GM21723 (cell line): ENCODE measurements at regions not wholly inside any gene's neighbourhood (a gene's known extent, or its start where the extent isn't known, plus 50 kb on each side); places are given as distances from the start of the nearest gene placed in this dataset.

ENCODE experiments used
- ATAC-seq: cut with Tn5 transposase; IDR thresholded peaks from one replicate; pipeline ENCODE4 v1.9.1; 2021; ENCODE audit warnings: mild to moderate bottlenecking, moderate library complexity; ENCODE audit not compliant: unreplicated experiment

DNA sequence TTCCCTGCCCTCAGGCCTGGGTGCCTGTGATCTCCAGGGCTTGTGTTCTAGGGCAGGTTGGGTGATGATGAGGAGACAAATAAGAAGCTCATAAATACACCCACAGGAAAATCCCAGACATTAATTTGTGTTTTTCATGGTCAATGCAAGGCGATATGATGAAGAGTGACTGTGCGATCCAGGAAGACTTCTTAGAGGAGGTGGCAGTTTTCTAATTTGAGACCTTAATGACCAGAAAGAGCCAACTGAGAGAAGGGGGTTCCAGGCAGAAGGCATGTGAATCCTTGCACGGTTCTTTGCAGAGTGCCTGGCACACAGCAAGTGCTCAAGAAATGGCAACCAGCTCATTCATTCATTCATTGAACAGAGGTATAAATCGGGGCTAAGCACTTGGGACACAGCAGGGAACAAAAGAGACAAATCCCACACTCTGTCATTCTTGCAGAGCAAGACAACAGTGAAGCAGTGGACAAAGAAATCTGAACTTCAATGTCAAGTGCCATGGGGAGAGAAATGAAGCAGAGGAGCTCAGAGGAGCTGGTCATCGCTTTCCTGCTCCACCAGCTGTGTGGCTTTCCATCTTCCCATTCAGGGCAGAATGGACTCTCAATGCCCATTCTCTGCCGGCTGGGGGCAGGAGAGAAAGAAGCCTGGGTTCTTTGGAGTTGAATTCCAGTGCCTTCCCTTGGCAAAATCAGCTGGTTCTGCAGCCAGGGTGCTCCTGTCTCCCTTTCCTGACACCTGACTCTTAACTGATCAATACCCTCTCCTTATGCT, 128.3 kb downstream of the AACS start:
- no peak for ATAC-seq

- no peak for ATAC-seq
These were observed 129.0 kb downstream of the AACS start for GRCh38 chr12:125194163-125194773.

GRCh38 chr12:125194987-125195386, 129.8 kb downstream of the AACS start:
- no peak for ATAC-seq

- ATAC-seq, result no peak
These were observed 132.1 kb downstream of the AACS start for GRCh38 chr12:125197326-125197725.

- ATAC-seq, result no peak
These were observed 133.4 kb downstream of the AACS start for GRCh38 chr12:125198652-125199051.

- no peak for ATAC-seq
These were observed 135.9 kb downstream of the AACS start for GRCh38 chr12:125201090-125201489.

DNA sequence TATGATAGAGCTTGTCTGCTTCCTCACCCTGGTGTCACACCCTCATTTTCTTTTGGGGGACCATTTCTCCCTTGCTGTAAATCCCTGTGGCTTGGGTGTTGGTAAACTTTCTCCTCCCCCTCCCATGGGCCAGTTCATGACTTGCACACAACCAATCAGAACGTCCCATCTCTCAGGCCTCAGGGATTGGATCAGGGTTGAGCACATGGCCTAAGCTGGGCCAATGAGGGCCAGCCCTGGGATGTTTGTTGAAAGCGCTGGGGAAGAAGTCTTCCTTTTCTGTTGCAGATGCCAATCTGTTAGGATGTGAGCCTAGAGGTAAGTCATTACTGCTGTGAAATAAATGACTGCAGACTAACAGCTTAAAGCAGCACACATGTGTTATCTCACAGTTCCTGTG, 136.7 kb downstream of the AACS start:
- no peak for ATAC-seq

DNA sequence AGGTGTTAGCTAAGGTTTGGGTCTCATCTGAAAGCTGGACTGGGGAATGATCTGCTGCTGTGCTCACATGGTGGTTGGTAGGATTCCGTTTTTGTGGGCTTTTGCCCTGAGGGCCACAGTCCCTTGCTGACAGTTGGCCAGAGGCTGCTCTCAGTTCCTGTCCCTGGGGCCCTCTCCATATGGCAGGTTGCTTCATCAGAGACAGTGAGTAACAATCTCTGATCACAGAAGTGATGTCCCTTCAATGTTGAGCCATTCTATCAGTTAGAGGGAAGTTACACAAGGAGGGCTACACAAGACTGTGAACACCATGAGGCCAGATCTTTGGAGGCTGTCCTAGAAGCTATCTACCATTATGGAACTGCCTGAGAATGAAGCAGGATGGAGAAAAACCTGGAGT, 137.2 kb downstream of the AACS start:
- ATAC-seq, result no peak

- no peak for ATAC-seq
These were observed 138.0 kb downstream of the AACS start for GRCh38 chr12:125203145-125203765.

- ATAC-seq, result no peak
These were observed 140.2 kb downstream of the AACS start for GRCh38 chr12:125205386-125205785.

- ATAC-seq, result no peak
These were observed 141.5 kb downstream of the AACS start for GRCh38 chr12:125206711-125207110.

- no peak for ATAC-seq
These were observed 143.1 kb downstream of the AACS start for GRCh38 chr12:125208334-125208733.

DNA sequence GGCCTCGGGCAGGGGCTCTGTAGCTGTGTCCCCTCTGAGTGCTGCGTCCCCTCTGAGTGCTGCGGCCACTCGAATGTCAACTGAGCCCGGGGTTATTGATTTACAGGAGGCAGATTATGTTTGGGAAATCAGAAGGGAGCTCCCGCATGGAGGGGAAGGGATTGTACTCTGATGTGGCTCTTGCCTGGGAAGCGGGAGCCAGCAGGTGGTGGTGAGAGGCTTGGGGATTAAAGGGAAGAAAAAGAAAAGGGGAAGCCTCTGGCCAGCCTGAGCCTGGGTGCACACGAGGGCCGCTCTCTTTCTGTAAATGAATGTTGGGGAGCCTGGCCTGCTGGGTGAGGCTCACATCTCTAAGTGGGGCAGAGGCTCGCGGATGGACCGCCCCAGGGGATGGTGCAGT, 143.7 kb downstream of the AACS start:
- ATAC-seq, result no peak

DNA sequence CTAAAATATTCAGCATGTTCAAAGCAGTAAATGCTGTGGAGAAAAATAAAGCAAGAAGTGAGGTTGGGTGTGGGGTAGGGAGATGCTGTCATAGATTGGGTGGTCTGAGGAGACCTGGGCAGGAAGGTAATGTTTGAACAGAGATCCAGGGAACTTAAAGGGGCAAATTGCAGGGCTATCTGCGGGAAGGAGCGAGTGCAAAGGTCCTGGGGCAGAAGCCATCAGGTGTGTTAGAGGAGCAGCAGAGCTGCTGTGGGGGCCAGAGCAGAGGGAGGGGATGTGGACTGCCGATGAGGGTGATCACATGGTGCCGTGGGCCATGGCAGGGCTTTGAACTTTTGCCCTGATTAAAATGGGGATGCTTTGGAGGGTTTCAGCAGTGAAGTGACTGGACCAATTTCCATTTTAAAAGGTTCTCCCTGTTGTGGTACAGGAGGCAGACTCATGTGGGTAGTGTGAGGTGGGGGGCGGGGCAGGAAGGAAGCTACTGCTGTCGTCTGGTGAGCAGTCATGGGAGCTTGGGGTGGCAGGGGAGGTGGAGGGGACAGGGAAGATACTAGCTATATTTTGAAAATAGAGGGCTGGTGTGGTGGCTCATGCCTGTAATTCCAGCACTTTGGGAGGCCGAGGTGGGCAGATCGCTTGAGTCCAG, 145.0 kb downstream of the AACS start:
- no peak for ATAC-seq

DNA sequence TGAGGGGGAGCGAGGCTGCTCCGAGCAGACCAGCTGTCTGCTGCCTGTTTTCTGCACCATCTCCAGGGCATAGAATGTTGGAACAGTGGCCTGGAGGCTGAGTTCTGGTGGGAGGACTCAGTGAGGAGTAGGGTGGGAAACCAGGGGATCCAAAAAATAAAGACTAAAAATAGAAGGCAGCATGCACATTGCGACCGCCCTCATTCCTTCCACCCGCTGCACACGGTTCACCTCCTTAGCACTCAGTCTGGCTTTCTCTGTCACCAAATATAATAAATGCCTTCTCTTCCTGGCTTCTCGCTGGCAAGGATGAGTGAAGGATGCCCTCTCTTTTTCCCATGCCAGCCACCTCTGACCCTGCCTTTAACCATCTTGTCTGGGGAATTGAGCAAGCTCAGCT, 146.2 kb downstream of the AACS start:
- no peak for ATAC-seq

DNA sequence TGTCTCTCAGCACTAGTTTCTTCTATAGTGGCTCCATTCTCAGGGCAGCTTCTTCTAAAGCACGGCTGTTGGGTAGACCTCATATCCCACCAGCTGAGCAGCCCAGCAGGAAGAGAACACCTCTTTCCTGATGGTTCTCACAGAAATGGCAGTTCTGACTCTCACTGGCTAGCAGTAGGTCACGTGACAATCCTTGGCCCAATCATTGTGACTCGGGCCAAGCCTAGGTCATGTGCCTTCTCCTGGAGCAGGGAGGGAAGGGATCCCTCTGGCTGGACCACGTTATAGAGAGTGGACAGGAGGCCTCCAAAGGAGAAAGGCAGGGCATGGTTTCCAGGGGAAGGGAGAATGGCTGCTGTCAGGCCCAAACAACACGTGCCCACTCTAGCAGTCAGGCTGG, 149.1 kb downstream of the AACS start:
- ATAC-seq, result no peak

GRCh38 chr12:125216756-125217155, 151.5 kb downstream of the AACS start:
- ATAC-seq, result no peak

DNA sequence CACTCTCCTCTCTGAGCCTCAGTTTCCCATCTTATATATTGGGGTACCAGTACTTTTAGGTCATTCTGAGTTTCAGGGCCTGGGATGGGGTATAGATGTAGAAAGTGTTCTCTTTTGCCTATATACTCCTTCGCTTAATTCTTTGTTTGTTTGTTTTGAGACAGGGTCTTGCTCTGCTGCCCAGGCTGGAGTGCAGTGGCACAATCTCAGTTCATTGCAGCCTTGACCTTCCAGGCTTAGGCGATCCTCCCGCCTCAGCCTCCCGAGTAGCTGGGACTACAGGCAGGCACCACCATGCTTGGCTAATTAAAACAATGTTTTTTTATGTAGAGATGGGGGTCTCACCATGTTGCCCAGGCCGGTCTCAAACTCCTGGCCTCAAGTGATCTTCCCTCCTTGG, 152.1 kb downstream of the AACS start:
- no peak for ATAC-seq

DNA sequence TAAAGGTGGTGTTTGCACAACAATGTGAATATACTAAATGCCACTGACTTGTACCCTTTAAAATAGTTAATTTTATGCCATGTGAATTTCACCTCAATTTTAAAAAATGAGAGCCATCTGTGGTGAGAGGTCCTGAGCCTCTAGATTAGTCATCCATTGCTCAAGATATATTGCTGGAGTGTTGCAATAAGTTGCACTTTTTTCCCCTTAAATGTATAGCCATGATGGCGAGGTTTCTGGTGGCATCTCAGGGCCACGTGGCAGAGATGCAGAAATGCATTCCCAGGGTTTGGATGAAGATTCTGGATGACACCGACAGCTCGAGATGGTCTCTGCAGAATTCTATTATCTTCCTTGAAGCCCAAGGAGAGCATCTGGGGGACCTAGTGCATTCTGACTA, 153.7 kb downstream of the AACS start:
- no peak for ATAC-seq

DNA sequence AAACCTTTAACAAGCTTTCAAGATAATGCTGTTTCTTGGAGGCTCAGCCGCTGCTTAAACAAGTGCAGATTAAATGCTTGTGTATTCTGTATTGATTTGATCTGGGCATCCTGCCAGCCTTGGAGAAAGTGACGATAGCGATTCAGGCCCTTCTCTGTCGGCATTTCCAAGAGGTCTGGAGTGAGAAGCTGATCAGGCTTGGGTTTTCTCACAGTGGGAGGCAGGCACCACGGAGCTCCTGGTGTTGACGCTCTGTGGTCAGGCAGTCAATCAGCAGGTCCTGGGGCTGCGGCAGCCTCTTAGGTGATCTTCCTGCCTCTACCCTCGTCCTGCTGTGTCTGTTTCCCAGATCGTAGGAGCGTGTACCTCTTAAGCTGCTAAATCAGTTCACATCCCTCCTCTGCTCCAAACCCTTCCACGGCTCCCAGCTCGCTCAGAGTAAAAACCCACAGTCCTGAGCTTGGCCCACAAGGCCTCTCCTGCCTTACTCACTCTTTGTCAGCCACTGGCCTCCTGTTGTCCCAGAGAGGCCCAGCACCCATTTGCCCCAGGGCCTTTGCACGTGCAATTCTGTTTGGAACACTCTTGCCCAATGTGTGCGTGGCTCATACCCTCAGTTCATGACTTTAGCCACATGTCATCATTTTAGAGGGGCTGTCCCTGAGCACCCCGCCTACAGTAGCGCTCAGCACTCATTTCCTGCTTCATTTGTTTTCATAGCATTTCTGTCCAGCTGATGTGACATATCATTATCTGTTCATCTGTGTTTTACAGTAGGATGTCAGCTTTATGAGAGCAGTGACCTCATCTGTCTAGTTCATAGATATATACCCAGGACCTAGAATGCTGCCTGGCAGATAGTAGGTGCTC, 155.4 kb downstream of the AACS start:
- no peak for ATAC-seq

- ATAC-seq, result no peak
These were observed 156.4 kb downstream of the AACS start for GRCh38 chr12:125221602-125222001.
